ENCODE measurements at regions not wholly inside any gene's neighbourhood (a gene's known extent, or its start where the extent isn't known, plus 50 kb on each side); places are given as distances from the start of the nearest gene placed in this dataset.

GRCh38 chr15:96733721-96734120 is 403.2 kb downstream of the NR2F2 start:
- no peak overlapping the region for H3K4me3 ChIP-seq
- 84 to 87% (median 85%) methylated on average over 4 of the region's 4 CpGs for WGBS, 4 donors

DNA sequence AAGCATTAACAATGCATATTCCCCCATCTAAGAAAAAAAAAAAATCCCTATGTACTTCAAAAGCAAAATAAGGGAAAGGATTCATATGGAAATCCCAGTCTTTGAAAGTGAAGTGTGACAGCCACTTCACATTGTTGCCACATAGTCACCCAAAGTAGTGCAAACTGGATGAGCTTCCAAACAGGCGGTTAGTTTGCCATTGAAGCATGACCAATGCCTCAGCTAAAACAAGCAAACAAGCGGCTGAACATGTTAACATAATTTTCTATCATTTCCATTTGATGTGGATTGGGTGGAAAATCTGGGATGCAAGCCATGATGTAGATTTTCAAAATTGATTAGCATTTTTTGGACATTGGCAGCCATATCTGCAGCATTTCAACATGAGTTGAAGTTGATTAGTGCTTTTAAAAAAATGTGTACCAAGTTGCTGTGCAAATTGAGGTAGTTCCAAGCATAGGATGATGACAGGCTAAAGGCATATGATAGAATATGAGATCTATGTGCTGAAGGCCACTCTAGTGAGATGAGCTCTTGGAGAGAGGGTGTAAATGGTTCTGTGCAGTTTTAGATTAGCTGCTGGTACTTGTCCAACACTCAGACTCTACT is 405.2 kb downstream of the NR2F2 start:
- Histone ChIP-seq H3K36me3 (no peaks in the 10 kb centered on the region), H3K9me3 (peaks cover 0 to 4% (median 0%) of the 10 kb centered on the region in 12 donors), H3K27me3 (peaks cover 0 to 4% (median 0%) of the 10 kb centered on the region in 9 donors), H3K4me3 (no peak overlapping the region), H3K27ac (no peak overlapping the region), H3K4me1 (no peaks in the 10 kb centered on the region)
- intact Hi-C loops (cut with DNase I): no loop called here
- 92 to 94% (median 93%) methylated on average over 2 of the region's 2 CpGs for WGBS, 4 donors
- no peak for ATAC-seq
- no peak for DNase-seq
- TF ChIP-seq POLR2A (IDR thresholded peaks at IDR 0.05) (no peak), CTCF (IDR thresholded peaks at IDR 0.05) (no peak)

More at GRCh38 chr15:96733721-96734120, 403.2 kb downstream of the NR2F2 start:
- no peak for TF ChIP-seq CTCF (IDR thresholded peaks at IDR 0.05)
- TF ChIP-seq POLR2A (IDR thresholded peaks at IDR 0.05): no peak
- peaks cover 0 to 4% (median 0%) of the 10 kb centered on the region in 9 donors for H3K27me3 ChIP-seq
- H3K4me1 ChIP-seq: no peaks in the 10 kb centered on the region
- H3K9me3 ChIP-seq: no peaks in the 10 kb centered on the region
- intact Hi-C loops (cut with DNase I): no loop called here
- ATAC-seq (no peak), DNase-seq (no peak)
- no peak overlapping the region for H3K27ac ChIP-seq
- H3K36me3 ChIP-seq: no peaks in the 10 kb centered on the region

DNA sequence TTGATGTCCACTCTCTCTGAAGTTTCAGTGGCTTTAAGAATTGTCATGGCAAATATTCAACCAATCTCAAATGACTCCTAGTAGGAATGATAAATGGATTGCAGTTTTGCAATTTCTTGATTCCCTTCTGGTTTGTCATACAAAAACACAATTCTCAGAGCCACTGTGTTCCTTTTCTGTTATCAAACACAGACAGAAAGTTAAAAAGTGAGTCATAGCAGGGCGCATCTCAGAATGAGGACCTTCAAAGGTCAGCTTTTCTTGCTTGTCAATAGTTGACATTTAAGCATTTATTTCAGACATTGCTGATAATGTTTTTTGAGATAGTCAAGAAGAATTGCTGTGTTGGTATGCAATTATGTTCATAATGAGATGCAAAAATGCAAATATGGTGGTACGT is 405.9 kb downstream of the NR2F2 start:
- Histone ChIP-seq H3K9me3 (peaks cover 0 to 4% (median 0%) of the 10 kb centered on the region in 12 donors), H3K4me1 (no peaks in the 10 kb centered on the region), H3K36me3 (no peaks in the 10 kb centered on the region), H3K27ac (no peak overlapping the region), H3K27me3 (peaks cover 0 to 8% (median 0%) of the 10 kb centered on the region in 9 donors), H3K4me3 (no peak overlapping the region)
- no peak for DNase-seq
- 74 to 82% (median 79%) methylated on average over 2 of the region's 2 CpGs for WGBS, 4 donors
- ATAC-seq: no peak
- TF ChIP-seq POLR2A (IDR thresholded peaks at IDR 0.05) (no peak), CTCF (IDR thresholded peaks at IDR 0.05) (no peak)
- intact Hi-C loops (cut with DNase I): no loop called here

- Histone ChIP-seq H3K27ac (no peak overlapping the region), H3K27me3 (peaks cover 0 to 8% (median 0%) of the 10 kb centered on the region in 9 donors), H3K4me3 (no peak overlapping the region), H3K4me1 (no peaks in the 10 kb centered on the region), H3K9me3 (peaks cover 0 to 4% (median 0%) of the 10 kb centered on the region in 12 donors), H3K36me3 (no peaks in the 10 kb centered on the region)
- no peak for TF ChIP-seq CTCF (IDR thresholded peaks at IDR 0.05)
- no peak for TF ChIP-seq POLR2A (IDR thresholded peaks at IDR 0.05)
- intact Hi-C loops (cut with DNase I): no loop called here
- WGBS, 4 donors: 62 to 78% (median 69%) methylated on average over 6 of the region's 6 CpGs
- DNase-seq (no peak), ATAC-seq (no peak)
Measured at GRCh38 chr15:96737408-96737807, 406.9 kb downstream of the NR2F2 start.

All from heart left ventricle (tissue), 16 donors.